ENCODE measurements at regions not wholly inside any gene's neighbourhood (a gene's known extent, or its start where the extent isn't known, plus 50 kb on each side); places are given as distances from the start of the nearest gene placed in this dataset.

GRCh38 chr15:79769933-79770759 lies 126.7 kb downstream of the MTHFS start:
- TF ChIP-seq ZBTB7A (IDR thresholded peaks at IDR 0.05; ENCODE audit: low read depth) (no peak), TEAD4 (IDR thresholded peaks at IDR 0.05) (no peak), EGR1 (IDR thresholded peaks at IDR 0.05) (no peak), FOXM1 (IDR thresholded peaks at IDR 0.05; ENCODE audit: borderline replicate concordance, low read depth) (no peak), CREB1 (IDR thresholded peaks at IDR 0.05; ENCODE audit: low read depth) (no peak), EP300 (IDR thresholded peaks at IDR 0.05; ENCODE audit: borderline replicate concordance) (no peak), CEBPB (IDR thresholded peaks at IDR 0.05) (no peak), NFIC (IDR thresholded peaks at IDR 0.05) (no peak), TCF12 (IDR thresholded peaks at IDR 0.05; ENCODE audit: low read depth) (no peak), TAF1 (IDR thresholded peaks at IDR 0.05; ENCODE audit: low read depth) (no peak), MAX (IDR thresholded peaks at IDR 0.05) (no peak), RAD21 (IDR thresholded peaks at IDR 0.05; ENCODE audit: low read depth) (no peak), YY1 (IDR thresholded peaks at IDR 0.05; ENCODE audit: low read depth) (no peak)
- TF ChIP-seq, protein P1, sequence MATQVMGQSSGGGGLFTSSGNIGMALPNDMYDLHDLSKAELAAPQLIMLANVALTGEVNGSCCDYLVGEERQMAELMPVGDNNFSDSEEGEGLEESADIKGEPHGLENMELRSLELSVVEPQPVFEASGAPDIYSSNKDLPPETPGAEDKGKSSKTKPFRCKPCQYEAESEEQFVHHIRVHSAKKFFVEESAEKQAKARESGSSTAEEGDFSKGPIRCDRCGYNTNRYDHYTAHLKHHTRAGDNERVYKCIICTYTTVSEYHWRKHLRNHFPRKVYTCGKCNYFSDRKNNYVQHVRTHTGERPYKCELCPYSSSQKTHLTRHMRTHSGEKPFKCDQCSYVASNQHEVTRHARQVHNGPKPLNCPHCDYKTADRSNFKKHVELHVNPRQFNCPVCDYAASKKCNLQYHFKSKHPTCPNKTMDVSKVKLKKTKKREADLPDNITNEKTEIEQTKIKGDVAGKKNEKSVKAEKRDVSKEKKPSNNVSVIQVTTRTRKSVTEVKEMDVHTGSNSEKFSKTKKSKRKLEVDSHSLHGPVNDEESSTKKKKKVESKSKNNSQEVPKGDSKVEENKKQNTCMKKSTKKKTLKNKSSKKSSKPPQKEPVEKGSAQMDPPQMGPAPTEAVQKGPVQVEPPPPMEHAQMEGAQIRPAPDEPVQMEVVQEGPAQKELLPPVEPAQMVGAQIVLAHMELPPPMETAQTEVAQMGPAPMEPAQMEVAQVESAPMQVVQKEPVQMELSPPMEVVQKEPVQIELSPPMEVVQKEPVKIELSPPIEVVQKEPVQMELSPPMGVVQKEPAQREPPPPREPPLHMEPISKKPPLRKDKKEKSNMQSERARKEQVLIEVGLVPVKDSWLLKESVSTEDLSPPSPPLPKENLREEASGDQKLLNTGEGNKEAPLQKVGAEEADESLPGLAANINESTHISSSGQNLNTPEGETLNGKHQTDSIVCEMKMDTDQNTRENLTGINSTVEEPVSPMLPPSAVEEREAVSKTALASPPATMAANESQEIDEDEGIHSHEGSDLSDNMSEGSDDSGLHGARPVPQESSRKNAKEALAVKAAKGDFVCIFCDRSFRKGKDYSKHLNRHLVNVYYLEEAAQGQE (IDR thresholded peaks at IDR 0.05; ENCODE audit: low read depth), result no peak
- TF ChIP-seq, protein P2, sequence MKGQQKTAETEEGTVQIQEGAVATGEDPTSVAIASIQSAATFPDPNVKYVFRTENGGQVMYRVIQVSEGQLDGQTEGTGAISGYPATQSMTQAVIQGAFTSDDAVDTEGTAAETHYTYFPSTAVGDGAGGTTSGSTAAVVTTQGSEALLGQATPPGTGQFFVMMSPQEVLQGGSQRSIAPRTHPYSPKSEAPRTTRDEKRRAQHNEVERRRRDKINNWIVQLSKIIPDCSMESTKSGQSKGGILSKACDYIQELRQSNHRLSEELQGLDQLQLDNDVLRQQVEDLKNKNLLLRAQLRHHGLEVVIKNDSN (IDR thresholded peaks at IDR 0.05), result no peak

GRCh38 chr15:79773128-79773527 lies 123.7 kb downstream of the MTHFS start:
- TF ChIP-seq ZBTB7A (IDR thresholded peaks at IDR 0.05; ENCODE audit: low read depth), result no peak
- TF ChIP-seq EP300 (IDR thresholded peaks at IDR 0.05; ENCODE audit: borderline replicate concordance), result no peak
- no peak for TF ChIP-seq RAD21 (IDR thresholded peaks at IDR 0.05; ENCODE audit: low read depth)
- TF ChIP-seq CREB1 (IDR thresholded peaks at IDR 0.05; ENCODE audit: low read depth), result no peak

- TF ChIP-seq, protein P2 (IDR thresholded peaks at IDR 0.05), result no peak
Observed at GRCh38 chr15:79775821-79776220, 121.0 kb downstream of the MTHFS start.

- no peak for TF ChIP-seq CEBPB (IDR thresholded peaks at IDR 0.05)
- TF ChIP-seq NFIC (IDR thresholded peaks at IDR 0.05), result no peak
- TF ChIP-seq TCF12 (IDR thresholded peaks at IDR 0.05; ENCODE audit: low read depth), result no peak
- no peak for TF ChIP-seq YY1 (IDR thresholded peaks at IDR 0.05; ENCODE audit: low read depth)
- no peak for TF ChIP-seq ZBTB7A (IDR thresholded peaks at IDR 0.05; ENCODE audit: low read depth)
- no peak for TF ChIP-seq TEAD4 (IDR thresholded peaks at IDR 0.05)
- TF ChIP-seq RAD21 (IDR thresholded peaks at IDR 0.05; ENCODE audit: low read depth), result no peak
- TF ChIP-seq, protein P1 (IDR thresholded peaks at IDR 0.05; ENCODE audit: low read depth), result no peak
- TF ChIP-seq, protein P2 (IDR thresholded peaks at IDR 0.05), result no peak
- no peak for TF ChIP-seq MAX (IDR thresholded peaks at IDR 0.05)
Observed at GRCh38 chr15:79777916-79778315, 118.9 kb downstream of the MTHFS start.

- TF ChIP-seq, protein P2 (IDR thresholded peaks at IDR 0.05), result no peak
- TF ChIP-seq TAF1 (IDR thresholded peaks at IDR 0.05; ENCODE audit: low read depth), result no peak
- TF ChIP-seq MAX (IDR thresholded peaks at IDR 0.05), result no peak
- TF ChIP-seq RAD21 (IDR thresholded peaks at IDR 0.05; ENCODE audit: low read depth), result no peak
- TF ChIP-seq TCF12 (IDR thresholded peaks at IDR 0.05; ENCODE audit: low read depth), result no peak
- TF ChIP-seq CEBPB (IDR thresholded peaks at IDR 0.05), result no peak
- TF ChIP-seq, protein P1 (IDR thresholded peaks at IDR 0.05; ENCODE audit: low read depth), result no peak
- TF ChIP-seq TEAD4 (IDR thresholded peaks at IDR 0.05), result no peak
- no peak for TF ChIP-seq ZBTB7A (IDR thresholded peaks at IDR 0.05; ENCODE audit: low read depth)
- no peak for TF ChIP-seq YY1 (IDR thresholded peaks at IDR 0.05; ENCODE audit: low read depth)
- TF ChIP-seq EGR1 (IDR thresholded peaks at IDR 0.05), result no peak
Observed at GRCh38 chr15:79778378-79778990, 118.3 kb downstream of the MTHFS start.

Data from Ishikawa (cell line).